Erythroblast (primary cell): ENCODE measurements at regions not wholly inside any gene's neighbourhood (a gene's known extent, or its start where the extent isn't known, plus 50 kb on each side); places are given as distances from the start of the nearest gene placed in this dataset.

Experiments used
- DNase-seq, 2 experiments: peaks; one replicate each; lab custom pipeline; 2025; lab: John Stamatoyannopoulos, UW
- GATA1 ChIP-seq: IDR thresholded peaks from 2 replicates; pipeline ENCODE4 v1.6.1; 2011; ENCODE audit warnings: low read depth, mild to moderate bottlenecking, control low read depth, low read length, moderate library complexity
- POLR2A ChIP-seq: IDR thresholded peaks from 2 replicates; pipeline ENCODE4 v1.6.1; 2011; ENCODE audit warnings: mild to moderate bottlenecking, low read length

- no peak for DNase-seq
- TF ChIP-seq GATA1 (no peak), POLR2A (no peak)
Measured at GRCh38 chr20:58069796-58070663, 158.4 kb downstream of the ANKRD60 start.

GRCh38 chr20:58069207-58069606 lies 159.2 kb downstream of the ANKRD60 start:
- no peak for DNase-seq
- no peak for TF ChIP-seq POLR2A
- TF ChIP-seq GATA1: no peak

- no peak for DNase-seq
- TF ChIP-seq POLR2A (no peak), GATA1 (no peak)
Measured at GRCh38 chr20:58065508-58066361, 162.7 kb downstream of the ANKRD60 start.

- TF ChIP-seq GATA1 (no peak), POLR2A (no peak)
- DNase-seq: no peak
Measured at GRCh38 chr20:58064411-58065010, 163.9 kb downstream of the ANKRD60 start.

GRCh38 chr20:58059260-58059544 lies 169.3 kb downstream of the ANKRD60 start:
- no peak for DNase-seq
- no peak for TF ChIP-seq GATA1
- no peak for TF ChIP-seq POLR2A

- no peak for TF ChIP-seq POLR2A
- TF ChIP-seq GATA1: no peak
- DNase-seq: no peak
Measured at GRCh38 chr20:58058421-58059259, 169.8 kb downstream of the ANKRD60 start.

- TF ChIP-seq POLR2A (no peak), GATA1 (no peak)
- DNase-seq: no peak
Measured at GRCh38 chr20:58056921-58057686, 171.3 kb downstream of the ANKRD60 start.

- no peak for DNase-seq
- TF ChIP-seq POLR2A (no peak), GATA1 (no peak)
Measured at GRCh38 chr20:58056021-58056591, 172.3 kb downstream of the ANKRD60 start.

- no peak for DNase-seq
- TF ChIP-seq GATA1 (no peak), POLR2A (no peak)
Measured at GRCh38 chr20:58054780-58055373, 173.6 kb downstream of the ANKRD60 start.

GRCh38 chr20:58054082-58054779 lies 174.2 kb downstream of the ANKRD60 start:
- DNase-seq: no peak
- no peak for TF ChIP-seq POLR2A
- no peak for TF ChIP-seq GATA1

- DNase-seq: no peak
- TF ChIP-seq POLR2A: no peak
Measured at GRCh38 chr20:58053391-58054055, 174.9 kb downstream of the ANKRD60 start.
